IPS DF 4.7 (cell line): ENCODE measurements at regions not wholly inside any gene's neighbourhood (a gene's known extent, or its start where the extent isn't known, plus 50 kb on each side); places are given as distances from the start of the nearest gene placed in this dataset.
"Not testable (repeated sequence)": the region's sequence is repeated elsewhere in the genome, so short reads cannot be mapped to it uniquely, and the experiment has no call there.

ENCODE experiments used
- DNase-seq: peaks from one replicate; pipeline ENCODE4 v3.0.0-alpha.2; 2013; ENCODE audit warnings: low spot score; ENCODE audit errors: extremely low read depth

- no peak for DNase-seq
Observed at GRCh38 chr22:33142282-33143055, 84.3 kb upstream of the SYN3 start.

- no peak for DNase-seq
Observed at GRCh38 chr22:33139937-33140336, 81.8 kb upstream of the SYN3 start.

GRCh38 chr22:33138333-33138732, 80.2 kb upstream of the SYN3 start:
- not testable (repeated sequence) for DNase-seq

- no peak for DNase-seq
Observed at GRCh38 chr22:33130473-33130872, 72.3 kb upstream of the SYN3 start.

GRCh38 chr22:33129621-33130020, 71.4 kb upstream of the SYN3 start:
- DNase-seq, result no peak

GRCh38 chr22:33126881-33127280, 68.7 kb upstream of the SYN3 start:
- DNase-seq, result peak; percentile 30

- no peak for DNase-seq
Observed at GRCh38 chr22:33124471-33124870, 66.3 kb upstream of the SYN3 start.

- DNase-seq, result not testable (repeated sequence)
Observed at GRCh38 chr22:33122439-33122838, 64.3 kb upstream of the SYN3 start.

- no peak for DNase-seq
Observed at GRCh38 chr22:33119044-33119443, 60.9 kb upstream of the SYN3 start.

- DNase-seq, result no peak
Observed at GRCh38 chr22:33117821-33118220, 59.6 kb upstream of the SYN3 start.

GRCh38 chr22:33116841-33117547, 58.8 kb upstream of the SYN3 start:
- DNase-seq, result no peak

- no peak for DNase-seq
Observed at GRCh38 chr22:33114565-33114964, 56.4 kb upstream of the SYN3 start.

- DNase-seq, result no peak
Observed at GRCh38 chr22:33112580-33112979, 54.4 kb upstream of the SYN3 start.

- no peak for DNase-seq
Observed at GRCh38 chr22:33111491-33111890, 53.3 kb upstream of the SYN3 start.

GRCh38 chr22:33110562-33111163, 52.5 kb upstream of the SYN3 start:
- DNase-seq, result no peak

GRCh38 chr22:33109514-33110430, 51.6 kb upstream of the SYN3 start:
- no peak for DNase-seq

GRCh38 chr22:33108037-33108436, 49.9 kb upstream of the SYN3 start:
- DNase-seq, result no peak
